ENCODE measurements at regions not wholly inside any gene's neighbourhood (a gene's known extent, or its start where the extent isn't known, plus 50 kb on each side); places are given as distances from the start of the nearest gene placed in this dataset.

- DNase-seq: no peak
These were observed 54.0 kb upstream of the STMND1 start for GRCh38 chr6:17047889-17048288.

GRCh38 chr6:17045581-17046322, 56.1 kb upstream of the STMND1 start:
- DNase-seq: no peak

DNA sequence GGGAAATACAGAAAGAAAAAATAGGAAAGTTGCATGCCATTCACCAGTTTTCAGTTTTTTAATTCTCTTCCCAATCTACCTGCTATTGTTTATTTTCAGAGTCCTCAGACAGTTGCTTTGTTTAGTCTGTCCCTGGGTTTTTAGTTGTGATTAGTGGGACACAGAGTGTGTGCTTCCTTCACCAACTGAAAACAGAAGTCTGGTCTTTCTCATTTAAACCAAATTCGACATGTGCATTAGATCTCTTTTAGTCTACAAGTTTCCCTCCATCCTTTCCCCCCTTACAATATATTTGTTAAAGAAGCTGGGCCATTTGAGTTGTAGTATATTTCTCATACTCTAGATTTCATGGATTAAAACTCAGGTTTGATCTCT, 58.7 kb upstream of the STMND1 start:
- DNase-seq: no peak

DNA sequence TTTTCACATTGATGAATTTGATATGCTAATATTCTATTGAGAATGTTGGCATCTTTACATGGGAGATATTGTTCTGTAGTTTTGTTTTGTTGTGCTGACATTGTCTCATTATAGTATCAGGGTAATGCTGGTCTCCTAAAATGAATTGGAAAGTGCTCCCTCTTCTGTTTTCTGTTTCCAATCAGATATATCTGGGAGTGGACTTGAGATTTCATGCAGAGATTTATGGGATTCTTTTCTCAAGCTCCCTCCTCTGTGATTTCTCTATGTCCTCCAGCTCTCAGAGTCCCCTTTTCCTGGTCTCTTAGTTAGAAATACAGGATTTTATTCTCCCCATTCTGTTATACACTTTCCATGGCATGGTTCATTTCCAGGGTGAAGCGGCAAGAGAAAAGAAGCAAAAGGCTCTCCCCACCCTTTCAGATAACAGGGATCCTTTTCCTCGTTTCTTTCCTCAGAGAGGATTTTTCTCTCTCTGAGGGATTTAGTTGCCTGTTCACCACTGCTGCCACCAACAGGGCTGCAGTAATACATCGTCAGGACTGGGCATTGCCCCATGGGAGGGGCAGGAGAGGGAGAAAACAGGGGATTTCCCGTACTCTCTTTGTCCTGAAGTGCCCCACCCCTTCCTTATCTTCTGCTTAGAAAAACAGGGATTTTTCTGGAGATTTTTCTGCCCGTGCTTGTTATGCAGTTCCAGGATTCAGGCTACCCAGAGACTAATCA, 59.3 kb upstream of the STMND1 start:
- no peak for DNase-seq

DNA sequence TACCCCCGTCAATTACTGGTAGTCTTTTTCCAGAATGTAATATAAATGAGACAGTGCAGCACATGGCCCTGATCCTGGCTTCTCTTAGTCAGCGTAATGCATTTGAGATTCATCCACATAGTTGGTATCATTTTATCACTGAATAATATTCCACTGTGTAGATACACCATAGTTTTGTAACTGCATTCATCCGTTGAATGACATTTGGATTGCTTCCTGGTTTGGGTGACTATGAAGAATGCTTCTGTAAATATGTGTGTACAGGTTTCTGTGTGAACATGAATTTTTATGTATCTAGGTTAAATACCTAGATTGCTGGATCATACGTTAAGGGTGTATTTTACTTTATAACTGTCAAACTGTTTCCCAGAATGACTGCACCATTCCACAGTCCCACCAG, 62.6 kb upstream of the STMND1 start:
- no peak for DNase-seq

DNA sequence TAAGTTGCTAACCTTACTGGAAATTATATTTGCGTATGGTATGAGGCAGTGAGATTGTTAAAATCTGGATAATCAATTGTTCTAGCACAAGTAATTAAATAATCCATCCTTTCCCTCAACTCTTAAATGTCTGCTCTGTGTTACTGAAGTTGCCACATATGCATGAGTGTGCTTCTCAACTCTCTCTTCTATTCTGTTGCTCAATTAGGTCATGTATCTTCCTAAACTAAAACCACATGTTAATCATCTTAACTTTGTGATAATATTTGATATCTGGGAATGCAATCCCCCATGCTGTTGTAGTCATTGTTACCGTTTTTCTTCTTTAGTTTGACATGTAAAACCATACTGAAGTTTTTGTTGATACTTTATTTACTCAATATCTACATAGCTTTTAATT, 63.5 kb upstream of the STMND1 start:
- no peak for DNase-seq

- DNase-seq: no peak
These were observed 65.8 kb upstream of the STMND1 start for GRCh38 chr6:17036065-17036393.

GRCh38 chr6:17035257-17036064, 66.4 kb upstream of the STMND1 start:
- no peak for DNase-seq

GRCh38 chr6:17033746-17034145, 68.1 kb upstream of the STMND1 start:
- no peak for DNase-seq

GRCh38 chr6:17032988-17033634, 68.7 kb upstream of the STMND1 start:
- no peak for DNase-seq

- DNase-seq: no peak
These were observed 69.3 kb upstream of the STMND1 start for GRCh38 chr6:17032590-17032987.

DNA sequence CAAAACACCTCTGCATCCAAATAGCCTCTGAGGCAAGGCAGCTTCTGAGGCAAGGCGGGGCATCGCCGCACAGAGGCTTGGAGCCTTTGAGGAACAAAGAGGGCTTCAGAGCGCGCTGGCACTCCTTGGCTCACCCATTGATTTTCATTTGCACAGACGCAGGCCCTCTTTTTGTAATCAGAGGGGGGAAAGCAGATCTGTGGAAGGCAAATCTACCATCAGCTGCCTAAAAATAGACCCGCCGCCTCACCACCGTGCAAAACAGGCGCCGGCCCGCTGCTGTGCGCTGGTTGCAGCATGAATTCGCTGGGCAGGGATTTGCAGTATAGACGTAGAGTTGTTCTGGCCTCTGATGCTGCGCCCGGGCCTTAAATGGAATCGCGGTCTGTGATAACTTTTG, 69.9 kb upstream of the STMND1 start:
- no peak for DNase-seq

- no peak for DNase-seq
These were observed 74.4 kb upstream of the STMND1 start for GRCh38 chr6:17027441-17027840.

- DNase-seq: no peak
These were observed 79.2 kb upstream of the STMND1 start for GRCh38 chr6:17022604-17023003.

GRCh38 chr6:17021539-17021889, 80.3 kb upstream of the STMND1 start:
- no peak for DNase-seq

DNA sequence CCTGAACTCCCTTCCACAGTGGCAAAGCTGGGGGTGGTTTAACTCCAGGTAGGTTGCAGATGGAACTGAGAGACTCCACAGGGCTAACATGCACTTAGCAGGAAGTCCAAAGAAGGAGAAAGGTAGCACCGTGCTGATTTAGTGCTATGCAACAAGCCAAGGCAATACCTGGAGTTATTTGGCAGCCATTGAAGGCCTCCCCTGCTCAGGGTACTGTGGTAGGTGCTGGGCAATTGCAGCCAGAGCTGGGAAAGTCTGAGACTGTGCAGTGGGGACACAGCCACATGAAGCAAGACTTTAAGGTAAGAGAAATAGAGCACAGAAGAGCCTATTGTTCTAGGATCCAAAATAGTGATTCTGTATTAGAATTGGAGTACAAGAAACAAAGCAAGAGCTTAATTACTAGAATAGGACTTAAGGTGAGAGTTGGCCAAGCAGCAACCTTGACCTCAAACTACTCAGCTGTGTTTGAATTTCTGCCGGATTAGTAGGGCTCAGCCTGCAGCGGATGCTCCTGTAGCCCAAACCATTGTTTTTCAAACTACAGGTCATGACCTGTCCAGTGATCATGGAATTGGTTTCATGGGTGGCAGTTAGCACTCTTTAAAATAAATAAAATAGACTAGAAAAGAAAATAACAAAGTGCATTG, 80.8 kb upstream of the STMND1 start:
- no peak for DNase-seq

- DNase-seq: no peak
These were observed 83.4 kb upstream of the STMND1 start for GRCh38 chr6:17018425-17018824.

GRCh38 chr6:17017416-17017815, 84.4 kb upstream of the STMND1 start:
- DNase-seq: no peak

GRCh38 chr6:17015551-17016381, 86.1 kb upstream of the STMND1 start:
- peak; percentile 46 for DNase-seq

- DNase-seq: no peak
These were observed 86.7 kb upstream of the STMND1 start for GRCh38 chr6:17015144-17015543.

GRCh38 chr6:17013701-17014100, 88.1 kb upstream of the STMND1 start:
- no peak for DNase-seq
